OCI-LY1 (cell line): ENCODE measurements at regions not wholly inside any gene's neighbourhood (a gene's known extent, or its start where the extent isn't known, plus 50 kb on each side); places are given as distances from the start of the nearest gene placed in this dataset.

Experiments
- H2AFZ ChIP-seq: fragments of 200-600 bp; sonication (generic), shearing (Covaris generic); 2 replicates; pipeline ENCODE4 v1.6.0; 2014; ENCODE audit warnings: antibody characterized with exemption, mild to moderate bottlenecking, low read length
- H3F3A ChIP-seq: fragments of 200-600 bp; sonication (generic), shearing (Covaris generic); 2 replicates; pipeline ENCODE4 v1.6.0; 2014; ENCODE audit warnings: mild to moderate bottlenecking, antibody characterized with exemption, low read length, moderate library complexity; ENCODE audit not compliant: insufficient read depth
- H3K27ac ChIP-seq: fragments of 200-600 bp; sonication (generic); 2 replicates; pipeline ENCODE4 v1.5.1; 2014; ENCODE audit warnings: low read length, mixed run types, mild to moderate bottlenecking, low read depth; ENCODE audit not compliant: poor library complexity, severe bottlenecking
- H3K27me3 ChIP-seq: fragments of 200-600 bp; sonication (generic); 2 replicates; pipeline ENCODE4 v1.6.0; 2014; ENCODE audit warnings: antibody characterized with exemption, mild to moderate bottlenecking, low read length, moderate library complexity; ENCODE audit not compliant: insufficient read depth
- H3K36me3 ChIP-seq: fragments of 200-600 bp; sonication (generic); 2 replicates; pipeline ENCODE4 v1.6.1; 2014; ENCODE audit warnings: mild to moderate bottlenecking, antibody characterized with exemption, low read length, moderate library complexity, mixed read lengths; ENCODE audit not compliant: insufficient read depth
- H3K4me1 ChIP-seq: fragments of 200-600 bp; sonication (generic); 2 replicates; pipeline ENCODE4 v1.5.1; 2014; ENCODE audit warnings: mild to moderate bottlenecking, low read length, moderate library complexity; ENCODE audit not compliant: insufficient read depth, severe bottlenecking
- H3K4me2 ChIP-seq: fragments of 200-600 bp; sonication (generic), shearing (Covaris generic); 2 replicates; pipeline ENCODE4 v1.6.1; 2014; ENCODE audit warnings: low read length
- H3K4me3 ChIP-seq: fragments of 200-600 bp; sonication (generic); 2 replicates; pipeline ENCODE4 v1.5.1; 2014; ENCODE audit warnings: low read length, low read depth, mild to moderate bottlenecking, mixed read lengths; ENCODE audit not compliant: poor library complexity, severe bottlenecking
- H3K79me2 ChIP-seq: fragments of 200-600 bp; shearing (Covaris generic); 2 replicates; pipeline ENCODE4 v1.6.1; 2016; ENCODE audit warnings: mixed run types, low read length, mixed read lengths; ENCODE audit not compliant: insufficient read depth
- H3K9ac ChIP-seq: fragments of 200-600 bp; sonication (generic), shearing (Covaris generic); 2 replicates; pipeline ENCODE4 v1.6.1; 2014; ENCODE audit warnings: mild to moderate bottlenecking, low read length, mixed read lengths
- H3K9me2 ChIP-seq: fragments of 200-600 bp; sonication (generic), shearing (Covaris generic); 2 replicates; pipeline ENCODE4 v1.6.1; 2014; ENCODE audit warnings: low read depth, mild to moderate bottlenecking, low read length, mixed read lengths
- H3K9me3 ChIP-seq: fragments of 200-600 bp; shearing (Covaris generic); 2 replicates; pipeline ENCODE4 v1.6.1; 2014; ENCODE audit warnings: low read length, mixed read lengths
- H4K20me1 ChIP-seq: fragments of 200-600 bp; sonication (generic), shearing (Covaris generic); 2 replicates; pipeline ENCODE4 v1.6.0; 2016; ENCODE audit warnings: mild to moderate bottlenecking, low read length; ENCODE audit not compliant: insufficient read depth
- CTCF ChIP-seq: fragments of 200-600 bp; sonication (generic), shearing (Covaris generic); IDR thresholded peaks from 2 replicates; pipeline ENCODE4 v1.5.1; 2017; ENCODE audit warnings: mild to moderate bottlenecking, antibody characterized with exemption, low read length, moderate library complexity, mixed read lengths
- EZH2 ChIP-seq: fragments of 200-600 bp; sonication (generic), shearing (Covaris generic); IDR thresholded peaks from 2 replicates; pipeline ENCODE4 v1.8.0; 2017; ENCODE audit warnings: borderline replicate concordance, mixed run types, mild to moderate bottlenecking, antibody characterized with exemption, low read length, moderate library complexity, mixed read lengths

- no peak overlapping the region for H3K27ac ChIP-seq
- H3K9ac ChIP-seq: no peak overlapping the region
- H3K79me2 ChIP-seq: no peaks in the 10 kb centered on the region
- H3F3A ChIP-seq: no peaks in the 10 kb centered on the region
- H3K36me3 ChIP-seq: no peaks in the 10 kb centered on the region
- no peak overlapping the region for H3K4me3 ChIP-seq
- no peaks in the 10 kb centered on the region for H4K20me1 ChIP-seq
- no peaks in the 10 kb centered on the region for H3K9me2 ChIP-seq
- no peak overlapping the region for H2AFZ ChIP-seq
- H3K4me2 ChIP-seq: no peak overlapping the region
- no peaks in the 10 kb centered on the region for H3K27me3 ChIP-seq
- H3K4me1 ChIP-seq: no peaks in the 10 kb centered on the region
- TF ChIP-seq CTCF (no peak), EZH2 (no peak)
- no peaks in the 10 kb centered on the region for H3K9me3 ChIP-seq
These were observed 284.1 kb upstream of the SMIM30 start for GRCh38 chr7:113402482-113402881.

GRCh38 chr7:113402005-113402404 lies 283.7 kb upstream of the SMIM30 start:
- Histone ChIP-seq H3F3A (no peaks in the 10 kb centered on the region), H3K9ac (no peak overlapping the region), H3K27me3 (no peaks in the 10 kb centered on the region), H3K27ac (no peak overlapping the region), H3K79me2 (no peaks in the 10 kb centered on the region), H3K9me3 (no peaks in the 10 kb centered on the region), H3K4me3 (no peak overlapping the region), H4K20me1 (no peaks in the 10 kb centered on the region), H3K4me2 (no peak overlapping the region), H3K4me1 (no peaks in the 10 kb centered on the region), H3K9me2 (no peaks in the 10 kb centered on the region), H2AFZ (no peak overlapping the region), H3K36me3 (no peaks in the 10 kb centered on the region)
- TF ChIP-seq EZH2 (no peak), CTCF (no peak)

GRCh38 chr7:113394856-113395255 lies 276.5 kb upstream of the SMIM30 start:
- no peak for TF ChIP-seq CTCF
- no peak for TF ChIP-seq EZH2
- H2AFZ ChIP-seq: no peak overlapping the region
- H3K9ac ChIP-seq: no peak overlapping the region
- H3K36me3 ChIP-seq: no peaks in the 10 kb centered on the region
- no peak overlapping the region for H3K27ac ChIP-seq
- no peaks in the 10 kb centered on the region for H3K9me2 ChIP-seq
- no peaks in the 10 kb centered on the region for H3K79me2 ChIP-seq
- no peaks in the 10 kb centered on the region for H3F3A ChIP-seq
- no peaks in the 10 kb centered on the region for H4K20me1 ChIP-seq
- H3K4me2 ChIP-seq: no peak overlapping the region
- no peak overlapping the region for H3K4me3 ChIP-seq
- H3K27me3 ChIP-seq: no peaks in the 10 kb centered on the region
- no peaks in the 10 kb centered on the region for H3K9me3 ChIP-seq
- H3K4me1 ChIP-seq: no peaks in the 10 kb centered on the region
